ENCODE measurements at regions not wholly inside any gene's neighbourhood (a gene's known extent, or its start where the extent isn't known, plus 50 kb on each side); places are given as distances from the start of the nearest gene placed in this dataset.

DNA sequence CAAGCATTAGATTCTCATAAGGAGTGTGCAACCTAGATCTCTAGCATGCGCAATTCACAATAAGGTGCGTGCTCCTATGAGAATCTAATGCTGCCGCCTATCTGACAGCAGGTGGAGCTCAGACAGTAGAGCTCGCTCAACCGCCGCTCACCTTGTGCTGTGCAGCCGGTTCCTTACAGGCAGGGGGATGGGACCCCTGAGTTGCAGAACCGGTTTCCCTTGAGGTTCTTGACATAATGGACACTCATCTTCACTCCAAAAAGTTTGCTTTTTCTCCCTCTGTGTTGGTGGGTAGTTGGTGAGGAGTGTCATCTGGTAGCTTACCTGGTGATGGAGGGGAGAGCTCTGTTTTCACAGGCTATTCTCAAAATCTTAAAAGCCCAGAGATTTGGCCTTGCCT is 324.0 kb upstream of the TBL1XR1 start:
- Histone ChIP-seq H3K36me3 (ENCODE audit: insufficient read depth, low read length) (no peaks in the 10 kb centered on the region), H3K4me1 (ENCODE audit: insufficient read depth, low read length) (peaks cover 23% of the 10 kb centered on the region), H3K4me3 (ENCODE audit: insufficient read depth, low read length) (no peak overlapping the region), H3K27ac (ENCODE audit: low read depth, low read length) (no peak overlapping the region), H2AFZ (ENCODE audit: low read length) (no peak overlapping the region), H3K27me3 (ENCODE audit: insufficient read depth, low read length) (no peaks in the 10 kb centered on the region), H4K20me1 (ENCODE audit: insufficient read depth, low read length) (no peaks in the 10 kb centered on the region), H3K9me3 (ENCODE audit: low read depth, low read length) (no peaks in the 10 kb centered on the region), H3K79me2 (ENCODE audit: insufficient read depth, low read length) (no peaks in the 10 kb centered on the region), H3K4me2 (ENCODE audit: insufficient read depth, low read length) (no peak overlapping the region)
- no peak for DNase-seq (ENCODE audit: insufficient read length, low spot score, missing footprints)
- TF ChIP-seq, protein P1, sequence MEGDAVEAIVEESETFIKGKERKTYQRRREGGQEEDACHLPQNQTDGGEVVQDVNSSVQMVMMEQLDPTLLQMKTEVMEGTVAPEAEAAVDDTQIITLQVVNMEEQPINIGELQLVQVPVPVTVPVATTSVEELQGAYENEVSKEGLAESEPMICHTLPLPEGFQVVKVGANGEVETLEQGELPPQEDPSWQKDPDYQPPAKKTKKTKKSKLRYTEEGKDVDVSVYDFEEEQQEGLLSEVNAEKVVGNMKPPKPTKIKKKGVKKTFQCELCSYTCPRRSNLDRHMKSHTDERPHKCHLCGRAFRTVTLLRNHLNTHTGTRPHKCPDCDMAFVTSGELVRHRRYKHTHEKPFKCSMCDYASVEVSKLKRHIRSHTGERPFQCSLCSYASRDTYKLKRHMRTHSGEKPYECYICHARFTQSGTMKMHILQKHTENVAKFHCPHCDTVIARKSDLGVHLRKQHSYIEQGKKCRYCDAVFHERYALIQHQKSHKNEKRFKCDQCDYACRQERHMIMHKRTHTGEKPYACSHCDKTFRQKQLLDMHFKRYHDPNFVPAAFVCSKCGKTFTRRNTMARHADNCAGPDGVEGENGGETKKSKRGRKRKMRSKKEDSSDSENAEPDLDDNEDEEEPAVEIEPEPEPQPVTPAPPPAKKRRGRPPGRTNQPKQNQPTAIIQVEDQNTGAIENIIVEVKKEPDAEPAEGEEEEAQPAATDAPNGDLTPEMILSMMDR (IDR thresholded peaks at IDR 0.05; ENCODE audit: extremely low read depth, low read depth, low read length): no peak

DNA sequence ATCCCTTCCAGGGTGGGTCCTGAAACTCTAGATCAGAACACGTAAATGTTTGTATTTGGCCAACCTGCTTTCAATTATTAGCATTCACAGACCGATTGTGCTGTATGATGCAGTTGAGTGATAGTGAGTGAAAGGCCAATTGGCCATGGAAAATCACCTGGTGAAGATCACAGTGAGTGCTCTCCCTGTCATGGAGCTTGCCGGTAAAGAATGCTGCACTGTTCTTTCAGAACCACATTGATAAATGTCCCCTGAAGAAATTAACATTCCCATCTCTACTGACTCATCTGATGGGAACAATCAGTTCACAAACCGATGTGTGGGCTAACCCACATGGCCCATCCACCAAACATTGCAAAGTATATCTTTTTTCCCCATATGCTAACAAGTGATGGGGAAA is 324.8 kb upstream of the TBL1XR1 start:
- no peak for DNase-seq (ENCODE audit: insufficient read length, low spot score, missing footprints)

DNA sequence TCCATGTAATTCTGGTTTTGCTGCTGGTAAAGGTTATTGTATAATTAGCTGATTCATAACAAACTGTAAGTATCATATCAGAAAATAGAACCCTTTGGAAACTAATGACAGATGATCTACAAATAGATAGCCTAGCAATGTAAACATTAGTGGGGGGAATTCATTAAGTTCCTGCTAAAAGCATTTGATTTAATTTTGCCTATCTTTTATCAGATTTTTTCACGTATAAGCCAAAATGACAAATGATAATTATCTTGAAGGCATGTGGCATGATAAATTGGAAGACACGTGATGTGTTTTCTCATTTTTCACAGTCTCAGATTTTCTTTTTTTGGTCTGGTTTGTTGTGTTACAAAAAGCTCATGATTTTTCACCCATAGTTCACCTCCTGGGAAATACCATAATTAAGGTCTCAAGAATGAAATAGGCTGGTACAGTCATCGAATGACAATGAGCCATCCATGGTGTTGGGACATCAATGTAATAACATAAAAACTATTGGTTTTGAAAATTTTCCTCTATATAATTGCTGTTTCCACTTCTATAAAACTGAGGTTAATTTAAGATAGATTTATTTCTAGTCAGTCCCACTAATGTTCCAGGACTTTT is 325.9 kb upstream of the TBL1XR1 start:
- TF ChIP-seq, protein P1 (IDR thresholded peaks at IDR 0.05; ENCODE audit: extremely low read depth, low read depth, low read length): no peak
- Histone ChIP-seq H3K4me1 (ENCODE audit: insufficient read depth, low read length) (peaks cover 20% of the 10 kb centered on the region), H3K4me3 (ENCODE audit: insufficient read depth, low read length) (no peak overlapping the region), H3K36me3 (ENCODE audit: insufficient read depth, low read length) (no peaks in the 10 kb centered on the region), H3K9me3 (ENCODE audit: low read depth, low read length) (no peaks in the 10 kb centered on the region), H2AFZ (ENCODE audit: low read length) (no peak overlapping the region), H4K20me1 (ENCODE audit: insufficient read depth, low read length) (no peaks in the 10 kb centered on the region), H3K4me2 (ENCODE audit: insufficient read depth, low read length) (no peak overlapping the region), H3K79me2 (ENCODE audit: insufficient read depth, low read length) (no peaks in the 10 kb centered on the region), H3K27ac (ENCODE audit: low read depth, low read length) (peak overlapping the region; percentile 89), H3K27me3 (ENCODE audit: insufficient read depth, low read length) (no peaks in the 10 kb centered on the region)
- no peak for DNase-seq (ENCODE audit: insufficient read length, low spot score, missing footprints)

More for the DNA sequence above, 324.8 kb upstream of the TBL1XR1 start:
- no peaks in the 10 kb centered on the region for H3K27me3 ChIP-seq (ENCODE audit: insufficient read depth, low read length)
- no peak overlapping the region for H3K27ac ChIP-seq (ENCODE audit: low read depth, low read length)
- no peaks in the 10 kb centered on the region for H3K79me2 ChIP-seq (ENCODE audit: insufficient read depth, low read length)
- H3K4me1 ChIP-seq (ENCODE audit: insufficient read depth, low read length): peaks cover 21% of the 10 kb centered on the region
- H3K4me3 ChIP-seq (ENCODE audit: insufficient read depth, low read length): no peak overlapping the region
- no peak overlapping the region for H2AFZ ChIP-seq (ENCODE audit: low read length)
- TF ChIP-seq, protein P1 (IDR thresholded peaks at IDR 0.05; ENCODE audit: extremely low read depth, low read depth, low read length): no peak
- no peaks in the 10 kb centered on the region for H3K9me3 ChIP-seq (ENCODE audit: low read depth, low read length)
- no peak overlapping the region for H3K4me2 ChIP-seq (ENCODE audit: insufficient read depth, low read length)
- no peaks in the 10 kb centered on the region for H4K20me1 ChIP-seq (ENCODE audit: insufficient read depth, low read length)
- H3K36me3 ChIP-seq (ENCODE audit: insufficient read depth, low read length): no peaks in the 10 kb centered on the region

DNA sequence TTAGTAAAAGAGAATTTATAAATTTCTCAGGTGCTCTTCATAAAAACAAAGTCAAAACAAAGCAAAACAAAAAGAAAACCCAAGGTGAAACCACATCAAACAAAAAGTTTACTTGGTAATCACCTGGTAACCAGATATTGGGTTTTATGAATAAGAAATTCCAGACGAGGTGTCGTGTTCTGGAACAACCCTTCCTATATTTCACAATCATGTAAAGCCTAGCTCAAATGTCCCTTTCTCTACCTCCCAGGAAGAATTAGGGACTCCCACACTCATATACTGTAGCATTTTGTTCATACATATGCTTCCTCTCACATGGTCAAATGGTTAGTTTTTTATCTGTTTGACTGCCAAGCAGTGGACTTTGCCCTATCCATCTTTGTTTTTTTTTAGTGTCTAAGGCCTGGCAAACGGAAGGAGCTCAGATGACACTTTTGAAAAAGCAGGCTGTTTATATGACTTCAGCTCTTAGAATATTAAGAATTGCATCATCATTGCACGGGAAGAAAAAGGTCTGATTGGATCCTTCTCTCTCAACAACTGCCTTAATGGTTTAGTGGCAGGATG is 326.7 kb upstream of the TBL1XR1 start:
- TF ChIP-seq, protein P1 (IDR thresholded peaks at IDR 0.05; ENCODE audit: extremely low read depth, low read depth, low read length): no peak
- H3K4me3 ChIP-seq (ENCODE audit: insufficient read depth, low read length): no peak overlapping the region
- no peaks in the 10 kb centered on the region for H4K20me1 ChIP-seq (ENCODE audit: insufficient read depth, low read length)
- no peak overlapping the region for H3K4me2 ChIP-seq (ENCODE audit: insufficient read depth, low read length)
- no peaks in the 10 kb centered on the region for H3K36me3 ChIP-seq (ENCODE audit: insufficient read depth, low read length)
- peaks cover 24% of the 10 kb centered on the region for H3K4me1 ChIP-seq (ENCODE audit: insufficient read depth, low read length)
- no peaks in the 10 kb centered on the region for H3K79me2 ChIP-seq (ENCODE audit: insufficient read depth, low read length)
- H3K27ac ChIP-seq (ENCODE audit: low read depth, low read length): peak overlapping the region; percentile 89
- no peaks in the 10 kb centered on the region for H3K9me3 ChIP-seq (ENCODE audit: low read depth, low read length)
- no peaks in the 10 kb centered on the region for H3K27me3 ChIP-seq (ENCODE audit: insufficient read depth, low read length)
- peak overlapping the region; percentile 21 for H2AFZ ChIP-seq (ENCODE audit: low read length)
- no peak for DNase-seq (ENCODE audit: insufficient read length, low spot score, missing footprints)

Data from osteoblast (primary cell).